ENCODE measurements at regions not wholly inside any gene's neighbourhood (a gene's known extent, or its start where the extent isn't known, plus 50 kb on each side); places are given as distances from the start of the nearest gene placed in this dataset.
"Not testable (repeated sequence)": the region's sequence is repeated elsewhere in the genome, so short reads cannot be mapped to it uniquely, and the experiment has no call there.

GRCh38 chr1:30362603-30362990 is 360.8 kb downstream of the MATN1 start:
- H3K4me3 ChIP-seq (ENCODE audit: low read depth, low read length) = no peak overlapping the region
- TF ChIP-seq CTCF (IDR thresholded peaks at IDR 0.05; ENCODE audit: low read depth, low read length) = no peak

DNA sequence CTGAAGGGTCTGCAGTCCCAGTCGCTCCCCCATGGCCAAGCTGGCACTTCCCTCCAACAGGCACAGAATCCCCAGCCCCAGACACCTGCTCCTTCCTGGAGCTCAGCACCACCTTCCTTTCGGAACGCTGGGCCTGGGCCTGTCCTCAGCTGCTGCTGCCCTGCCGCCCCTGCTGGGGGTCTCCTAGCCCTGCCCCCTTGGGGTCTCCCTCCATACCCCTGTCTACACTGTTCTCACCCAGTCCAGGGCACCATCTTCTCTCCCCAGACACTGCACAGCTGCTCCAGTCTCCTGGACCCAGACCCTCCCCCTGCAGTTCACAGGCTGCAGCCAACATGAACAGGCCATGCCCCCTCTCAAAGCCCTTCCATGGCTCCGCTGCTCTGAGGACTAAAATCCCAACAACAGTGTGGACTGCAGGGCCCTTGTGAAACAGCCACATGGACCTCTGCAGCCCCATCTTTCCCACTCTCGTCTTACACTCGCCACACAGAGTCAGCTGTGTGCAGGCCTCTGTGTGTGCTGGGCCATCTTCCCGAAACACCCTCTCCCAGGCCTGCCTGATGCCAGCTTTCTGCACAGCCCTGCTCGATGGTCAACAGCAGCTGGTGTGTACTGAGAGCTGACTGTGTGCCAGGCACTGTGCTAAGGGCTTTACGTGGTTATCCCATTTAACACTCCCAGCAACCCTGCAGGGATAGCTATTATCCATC is 361.3 kb downstream of the MATN1 start:
- not testable (repeated sequence) for H3K4me3 ChIP-seq (ENCODE audit: low read depth, low read length)

DNA sequence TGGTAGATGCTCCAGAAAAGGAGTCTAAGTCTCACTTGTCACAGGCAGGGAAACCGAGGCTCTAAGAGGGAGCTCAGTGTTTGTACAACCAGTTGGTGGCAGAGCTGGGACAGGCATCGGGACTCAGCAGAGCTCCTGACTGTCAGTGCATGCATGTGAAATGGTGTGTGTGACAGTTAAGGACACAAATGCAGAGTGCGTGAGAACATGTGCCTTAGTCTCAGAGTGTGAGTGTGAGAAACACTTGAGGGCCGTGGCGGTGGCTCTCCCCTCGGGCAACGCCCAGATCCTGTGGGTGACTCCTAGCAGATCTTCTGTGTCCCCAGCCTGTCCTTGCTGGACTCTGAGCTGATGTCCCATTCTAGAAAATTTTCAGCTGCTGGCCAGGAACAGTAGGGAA is 362.6 kb downstream of the MATN1 start:
- no peak for TF ChIP-seq CTCF (IDR thresholded peaks at IDR 0.05; ENCODE audit: low read depth, low read length)

DNA sequence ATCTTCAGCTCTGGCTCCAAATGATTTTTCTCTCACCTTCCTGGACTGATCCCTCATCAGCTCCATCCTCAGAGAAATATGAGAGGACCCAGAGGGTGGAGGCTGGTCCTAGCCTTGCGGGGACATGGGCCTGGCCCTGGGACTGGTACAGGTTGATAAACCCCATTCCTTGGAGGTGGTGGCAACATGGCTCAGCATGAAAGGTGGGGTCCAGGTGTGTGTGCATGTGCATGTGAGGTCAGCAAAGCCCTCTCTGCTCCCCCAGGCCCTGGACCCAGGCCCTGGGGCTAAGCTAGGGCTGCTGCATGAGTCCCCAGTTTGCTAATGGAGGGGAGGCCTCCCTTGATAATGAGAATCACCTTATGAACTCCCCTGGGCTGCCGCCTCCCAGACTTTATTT is 363.1 kb downstream of the MATN1 start:
- H3K4me3 ChIP-seq (ENCODE audit: low read depth, low read length) = no peak overlapping the region
- no peak for TF ChIP-seq CTCF (IDR thresholded peaks at IDR 0.05; ENCODE audit: low read depth, low read length)

More for the DNA sequence above, 362.6 kb downstream of the MATN1 start:
- H3K4me3 ChIP-seq (ENCODE audit: low read depth, low read length) = no peak overlapping the region

DNA sequence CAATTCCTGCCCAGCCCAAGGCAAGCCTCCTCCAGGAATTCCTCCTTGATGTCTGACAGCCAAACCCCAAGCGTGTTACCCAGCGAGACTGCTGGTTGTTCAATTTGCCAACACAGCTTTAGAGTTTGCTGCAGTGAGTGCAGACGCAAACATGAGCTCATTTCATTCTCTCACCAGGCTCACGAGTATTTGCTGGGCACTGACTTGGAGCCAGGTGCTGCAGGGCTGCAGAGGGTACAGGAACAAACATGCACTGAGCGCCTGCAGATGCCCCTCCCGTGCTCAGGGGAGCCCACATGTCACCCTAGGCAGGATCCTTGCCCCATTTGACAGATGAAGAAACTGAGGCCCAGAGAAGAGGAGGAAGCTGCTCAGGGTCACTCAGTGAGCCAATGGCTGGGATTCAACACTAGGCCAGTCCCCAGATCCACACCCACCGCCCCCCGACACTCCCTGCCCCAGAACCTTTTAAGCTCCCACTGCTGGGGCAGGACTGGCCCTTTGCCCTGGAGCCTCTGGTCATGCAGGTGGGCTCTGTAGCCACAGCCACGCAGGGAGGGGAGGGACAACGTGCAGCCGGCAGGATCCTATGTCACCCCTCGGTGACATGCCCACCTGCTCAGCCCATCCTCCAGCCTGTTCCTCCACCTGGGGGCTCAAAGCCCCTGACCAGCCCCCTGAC is 363.7 kb downstream of the MATN1 start:
- TF ChIP-seq CTCF (IDR thresholded peaks at IDR 0.05; ENCODE audit: low read depth, low read length) = no peak
- no peak overlapping the region for H3K4me3 ChIP-seq (ENCODE audit: low read depth, low read length)

- TF ChIP-seq CTCF (IDR thresholded peaks at IDR 0.05; ENCODE audit: low read depth, low read length) = no peak
- H3K4me3 ChIP-seq (ENCODE audit: low read depth, low read length) = no peak overlapping the region
Measured at GRCh38 chr1:30358500-30358899, 364.9 kb downstream of the MATN1 start.

- H3K4me3 ChIP-seq (ENCODE audit: low read depth, low read length) = no peak overlapping the region
- TF ChIP-seq CTCF (IDR thresholded peaks at IDR 0.05; ENCODE audit: low read depth, low read length) = no peak
Measured at GRCh38 chr1:30356839-30357238, 366.5 kb downstream of the MATN1 start.

Data from WI38 (cell line).